AG04450 (cell line): ENCODE measurements at regions not wholly inside any gene's neighbourhood (a gene's known extent, or its start where the extent isn't known, plus 50 kb on each side); places are given as distances from the start of the nearest gene placed in this dataset.

Experiments used
- CTCF ChIA-PET: fragments of 300-600, 350-600 bp; formaldehyde crosslinking; extraction: SDS; loops from one replicate; lab custom pipeline; 2022; ENCODE audit warnings: antibody characterized with exemption, inconsistent platforms; lab: Charles Lee
- POLR2A ChIA-PET: fragments of 350-600 bp; formaldehyde crosslinking; extraction: SDS; loops from one replicate; lab custom pipeline; 2021; ENCODE audit warnings: antibody characterized with exemption, inconsistent platforms; lab: Yijun Ruan, JAX
- DNase-seq: peaks from one replicate; pipeline ENCODE4 v3.0.0-alpha.2; 2011; ENCODE audit warnings: low read depth, low spot score
- H3K27ac ChIP-seq: one replicate; pipeline ENCODE4 v1.5.1; 2012; ENCODE audit warnings: low read depth, low read length, control low read depth
- H3K27me3 ChIP-seq: one replicate; pipeline ENCODE4 v1.6.0; 2012; ENCODE audit warnings: low read length; ENCODE audit not compliant: control insufficient read depth, insufficient read depth
- H3K4me3 ChIP-seq: 2 replicates; pipeline ENCODE4 v1.5.1; 2011; ENCODE audit warnings: mild to moderate bottlenecking, low read depth, low read length, control low read depth
- H3K9me3 ChIP-seq: 2 replicates; pipeline ENCODE4 v1.5.1; 2012; ENCODE audit warnings: low read length; ENCODE audit not compliant: control insufficient read depth, insufficient read depth
- CTCF ChIP-seq: IDR thresholded peaks from 2 replicates; pipeline ENCODE4 v1.5.1; 2011; ENCODE audit warnings: low read depth, low read length, control low read depth, inconsistent platforms

DNA sequence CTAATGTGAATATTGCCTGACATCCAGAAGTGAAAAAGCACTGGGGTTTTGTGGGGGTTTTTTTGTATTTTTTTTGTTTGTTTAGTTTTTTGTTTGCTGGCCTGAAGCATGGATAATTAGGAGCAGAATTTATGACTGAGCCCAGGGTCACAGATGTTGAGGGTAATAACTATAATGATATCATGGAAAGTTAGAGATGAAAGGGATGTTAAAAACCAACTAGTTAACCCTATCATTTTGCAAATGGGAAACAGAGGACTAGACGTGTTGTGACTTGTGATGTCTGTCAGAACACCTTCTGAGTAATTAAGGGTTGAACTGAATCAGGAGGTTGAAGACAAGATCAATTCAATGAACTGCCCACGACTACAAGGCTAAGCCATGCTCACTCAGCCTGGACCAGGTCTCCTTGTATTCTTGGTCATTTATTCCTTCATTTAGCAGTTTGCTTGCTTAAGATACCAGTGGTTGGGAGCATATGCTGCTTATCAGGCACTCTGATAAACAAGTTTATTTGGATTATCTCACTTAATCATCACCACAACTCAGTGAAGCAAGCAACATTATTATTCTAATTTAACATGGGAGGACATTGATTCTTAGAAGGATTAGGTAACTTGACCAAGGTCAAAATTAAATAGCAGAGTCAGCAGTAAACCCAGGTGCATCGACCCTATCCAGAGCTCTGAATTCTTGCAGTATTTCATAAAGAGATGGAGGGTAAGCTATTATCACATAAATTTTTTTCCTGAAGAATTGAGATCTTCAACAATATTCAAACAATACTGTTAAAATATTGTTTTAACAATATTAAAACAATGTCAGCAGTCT, 75.7 kb upstream of the PIK3R1 start:
- Histone ChIP-seq H3K9me3 (no peaks in the 10 kb centered on the region), H3K4me3 (no peak overlapping the region), H3K27me3 (no peaks in the 10 kb centered on the region), H3K27ac (no peak overlapping the region)
- POLR2A ChIA-PET, result no interaction called here
- no peak for TF ChIP-seq CTCF
- CTCF ChIA-PET, result no interaction called here
- DNase-seq, result no peak

GRCh38 chr5:68137511-68138140, 77.9 kb upstream of the PIK3R1 start:
- Histone ChIP-seq H3K27ac (no peak overlapping the region), H3K27me3 (no peaks in the 10 kb centered on the region), H3K4me3 (no peak overlapping the region), H3K9me3 (no peaks in the 10 kb centered on the region)
- CTCF ChIA-PET, result interaction anchor here (0.5 kb wide), 1 partner anchor 10 kb away, joined by 3 read pairs; no protein-coding TSS in a partner anchor
- TF ChIP-seq CTCF, result no peak
- POLR2A ChIA-PET, result no interaction called here
- no peak for DNase-seq

DNA sequence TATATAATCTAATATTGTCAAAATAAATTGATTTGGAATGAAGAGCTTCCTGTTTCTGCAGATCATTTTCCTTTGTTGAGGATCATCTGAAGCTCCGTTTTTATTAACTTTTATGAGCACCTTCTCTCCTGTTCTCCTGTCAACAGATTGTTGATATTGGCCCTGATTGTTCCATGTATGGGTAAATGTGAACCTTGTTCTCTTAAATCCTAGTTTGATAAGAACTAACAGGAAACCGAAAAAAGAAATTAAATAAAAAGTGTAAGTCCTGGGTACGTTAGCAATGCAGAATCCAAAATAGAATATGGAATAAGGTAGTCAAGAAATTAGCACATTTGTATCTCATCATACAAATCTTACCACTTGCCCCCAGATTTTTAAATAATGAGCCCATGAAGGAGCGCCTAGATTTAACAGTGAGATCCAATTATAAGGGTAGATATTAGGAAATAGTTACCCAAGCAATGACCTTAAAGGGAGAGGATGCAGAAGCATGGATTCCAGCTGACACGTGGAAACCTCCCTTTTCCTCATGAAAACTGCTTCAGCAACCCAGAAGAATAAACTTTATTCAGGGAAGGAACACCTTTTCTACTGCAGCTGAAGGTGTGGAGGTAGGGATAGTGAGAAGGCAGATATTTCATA, 80.8 kb upstream of the PIK3R1 start:
- H3K27me3 ChIP-seq, result no peaks in the 10 kb centered on the region
- ChIA-PET CTCF (interaction anchor here (1.4 kb wide), 1 partner anchor 889 kb away, joined by 4 read pairs; no protein-coding TSS in a partner anchor), POLR2A (no interaction called here)
- no peaks in the 10 kb centered on the region for H3K9me3 ChIP-seq
- H3K27ac ChIP-seq, result no peak overlapping the region
- no peak for TF ChIP-seq CTCF
- DNase-seq, result no peak
- H3K4me3 ChIP-seq, result no peak overlapping the region

GRCh38 chr5:68134033-68134668, 81.4 kb upstream of the PIK3R1 start:
- POLR2A ChIA-PET, result no interaction called here
- CTCF ChIA-PET, result interaction anchor here (1.4 kb wide), 1 partner anchor 888 kb away, joined by 4 read pairs; no protein-coding TSS in a partner anchor
- H3K4me3 ChIP-seq, result no peak overlapping the region
- H3K9me3 ChIP-seq, result no peaks in the 10 kb centered on the region
- peak overlapping the region; percentile 24 for H3K27ac ChIP-seq
- DNase-seq, result no peak
- no peak for TF ChIP-seq CTCF
- H3K27me3 ChIP-seq, result no peaks in the 10 kb centered on the region
